GM18867 (cell line): ENCODE measurements at regions not wholly inside any gene's neighbourhood (a gene's known extent, or its start where the extent isn't known, plus 50 kb on each side); places are given as distances from the start of the nearest gene placed in this dataset.
A peak's percentile ranks its signal among the peaks of the same experiment; 100 is the strongest.

Experiments
- ATAC-seq: cut with Tn5 transposase; IDR thresholded peaks from one replicate; pipeline ENCODE4 v1.9.1; 2021; ENCODE audit warnings: mild to moderate bottlenecking, moderate library complexity; ENCODE audit not compliant: unreplicated experiment

- no peak for ATAC-seq
Measured at GRCh38 chr5:26828294-26828693, 210.1 kb downstream of the CDH9 start.

GRCh38 chr5:26813235-26813634 lies 225.2 kb downstream of the CDH9 start:
- ATAC-seq: no peak

GRCh38 chr5:26812714-26813113 lies 225.7 kb downstream of the CDH9 start:
- ATAC-seq: no peak

GRCh38 chr5:26807231-26808199 lies 230.9 kb downstream of the CDH9 start:
- no peak for ATAC-seq

GRCh38 chr5:26805076-26805475 lies 233.3 kb downstream of the CDH9 start:
- no peak for ATAC-seq

GRCh38 chr5:26802944-26803343 lies 235.4 kb downstream of the CDH9 start:
- ATAC-seq: no peak

- no peak for ATAC-seq
Measured at GRCh38 chr5:26791433-26791832, 247.0 kb downstream of the CDH9 start.

GRCh38 chr5:26791021-26791420 lies 247.4 kb downstream of the CDH9 start:
- no peak for ATAC-seq

GRCh38 chr5:26763215-26763614 lies 275.2 kb downstream of the CDH9 start:
- ATAC-seq: no peak

- ATAC-seq: no peak
Measured at GRCh38 chr5:26761446-26761845, 276.9 kb downstream of the CDH9 start.

- no peak for ATAC-seq
Measured at GRCh38 chr5:26761045-26761444, 277.3 kb downstream of the CDH9 start.

- no peak for ATAC-seq
Measured at GRCh38 chr5:26757941-26758340, 280.4 kb downstream of the CDH9 start.

GRCh38 chr5:26749829-26750228 lies 288.6 kb downstream of the CDH9 start:
- no peak for ATAC-seq

GRCh38 chr5:26740182-26740581 lies 298.2 kb downstream of the CDH9 start:
- no peak for ATAC-seq

GRCh38 chr5:26737348-26738265 lies 300.8 kb downstream of the CDH9 start:
- no peak for ATAC-seq

- no peak for ATAC-seq
Measured at GRCh38 chr5:26727916-26728315, 310.5 kb downstream of the CDH9 start.

GRCh38 chr5:26719803-26720202 lies 318.6 kb downstream of the CDH9 start:
- ATAC-seq: no peak

GRCh38 chr5:26700759-26701384 lies 337.5 kb downstream of the CDH9 start:
- ATAC-seq: peak; percentile 61

GRCh38 chr5:26692952-26693351 lies 345.4 kb downstream of the CDH9 start:
- ATAC-seq: no peak

- no peak for ATAC-seq
Measured at GRCh38 chr5:26691486-26691885, 346.9 kb downstream of the CDH9 start.

- no peak for ATAC-seq
Measured at GRCh38 chr5:26690511-26690910, 347.9 kb downstream of the CDH9 start.
